B cell (primary cell): ENCODE measurements at regions not wholly inside any gene's neighbourhood (a gene's known extent, or its start where the extent isn't known, plus 50 kb on each side); places are given as distances from the start of the nearest gene placed in this dataset.

Source experiments
- ATAC-seq: fragments of 200-7000 bp; cut with Tn5 transposase; one replicate; pipeline ENCODE4 v1.10.0; 2021; ENCODE audit warnings: low read depth, mild to moderate bottlenecking, moderate number of reproducible peaks, moderate library complexity
- CTCF ChIA-PET: fragments of 350-600 bp; sonication (Branson Sonifier 250); formaldehyde crosslinking; loops from one replicate; lab custom pipeline; 2021; ENCODE audit warnings: antibody characterized with exemption, inconsistent platforms; lab: Charles Lee
- POLR2A ChIA-PET: fragments of 350-600 bp; sonication (Branson Sonifier 250); formaldehyde crosslinking; loops from one replicate; lab custom pipeline; 2021; ENCODE audit warnings: antibody characterized with exemption; lab: Charles Lee
- DNase-seq: peaks from one replicate; pipeline ENCODE4 v3.0.0; 2013
- H2AFZ ChIP-seq: 2 replicates; pipeline ENCODE4 v1.6.1; 2012; ENCODE audit warnings: mild to moderate bottlenecking, low read depth, low read length; ENCODE audit not compliant: insufficient read depth, poor library complexity, severe bottlenecking
- H3K27ac ChIP-seq, 2 donors: 1 replicate in 1 of 2; 2 replicates in 1 of 2; pipeline ENCODE4 v1.5.1; 2012 to 2013; ENCODE audit warnings: low read length in 2 of 2, mild to moderate bottlenecking in 2 of 2, moderate library complexity in 1 of 2
- H3K27me3 ChIP-seq, 4 experiments: fragments of 200-600 bp in 1 of 4; sonication (generic) in 1 of 4; replicated peaks in 1 of 4; 1 replicate in 2 of 4; 2 replicates in 2 of 4; pipeline versions ENCODE4 v1.6.1 to v1.7.0; 2013 to 2016; ENCODE audit warnings: low read length in 3 of 4, mild to moderate bottlenecking in 2 of 4, mixed read lengths in 1 of 4, moderate library complexity in 1 of 4; ENCODE audit not compliant: insufficient read depth in 4 of 4, control insufficient read depth in 3 of 4; ENCODE audit errors: control extremely low read depth in 1 of 4
- H3K36me3 ChIP-seq, 2 experiments: replicated peaks in 1 of 2; 1 replicate in 1 of 2; 2 replicates in 1 of 2; pipeline versions ENCODE4 v1.6.1 to v1.7.1; 2013; ENCODE audit warnings: low read length in 1 of 2; ENCODE audit not compliant: insufficient read depth in 2 of 2, control insufficient read depth in 1 of 2; ENCODE audit errors: control extremely low read depth in 1 of 2, extremely low read depth in 1 of 2
- H3K4me1 ChIP-seq, 2 donors: fragments of 200-600 bp in 1 of 2; sonication (generic) in 1 of 2; 1 replicate in 1 of 2; 2 replicates in 1 of 2; pipeline versions ENCODE4 v1.5.1 to v1.6.1; 2013 to 2017; ENCODE audit warnings: low read length in 2 of 2; ENCODE audit not compliant: control insufficient read depth in 2 of 2, insufficient read depth in 2 of 2
- H3K4me2 ChIP-seq: replicated peaks from 2 replicates; pipeline ENCODE3; 2012; ENCODE audit warnings: mild to moderate bottlenecking, low read depth, low read length; ENCODE audit not compliant: poor library complexity, severe bottlenecking
- H3K4me3 ChIP-seq, 5 experiments: fragments of 200-600 bp in 1 of 5; sonication (generic) in 1 of 5; 1 replicate in 3 of 5; 2 replicates in 2 of 5; pipeline versions ENCODE4 v1.5.1 to v1.7.0; 2011 to 2016; ENCODE audit warnings: low read length in 4 of 5, mild to moderate bottlenecking in 4 of 5, low read depth in 2 of 5, control low read depth in 1 of 5, moderate library complexity in 1 of 5; ENCODE audit not compliant: insufficient read depth in 1 of 5; ENCODE audit errors: control extremely low read depth in 1 of 5, extremely low read depth in 1 of 5
- H3K79me2 ChIP-seq: fragments of 200-600 bp; sonication (generic); one replicate; pipeline ENCODE4 v1.6.0; 2016; ENCODE audit warnings: low read length; ENCODE audit not compliant: control insufficient read depth, insufficient read depth
- H3K9ac ChIP-seq: fragments of 200-600 bp; sonication (generic); 2 replicates; pipeline ENCODE4 v1.6.1; 2017; ENCODE audit warnings: mild to moderate bottlenecking, low read length, moderate library complexity
- H3K9me3 ChIP-seq, 3 donors: one replicate each; pipeline versions ENCODE4 v1.6.1 to v1.7.1; 2013; ENCODE audit warnings: low read length in 2 of 3; ENCODE audit not compliant: control insufficient read depth in 2 of 3, insufficient read depth in 1 of 3; ENCODE audit errors: control extremely low read depth in 1 of 3
- H4K20me1 ChIP-seq: 2 replicates; pipeline ENCODE4 v1.6.0; 2012; ENCODE audit warnings: mild to moderate bottlenecking, low read length; ENCODE audit not compliant: insufficient read depth, control insufficient read depth, poor library complexity, severe bottlenecking
- H3K27ac Mint-ChIP-seq: one replicate; pipeline ENCODE4 v1.8.0; 2021; ENCODE audit warnings: mixed read lengths
- H3K27me3 Mint-ChIP-seq: one replicate; pipeline ENCODE4 v1.8.0; 2021; ENCODE audit warnings: mixed read lengths
- H3K4me1 Mint-ChIP-seq: one replicate; pipeline ENCODE4 v1.8.0; 2021; ENCODE audit warnings: mixed read lengths
- H3K4me3 Mint-ChIP-seq: one replicate; pipeline ENCODE4 v1.8.0; 2021; ENCODE audit warnings: mixed read lengths
- H3K9me3 Mint-ChIP-seq: one replicate; pipeline ENCODE4 v1.8.0; 2022; ENCODE audit warnings: mixed read lengths; ENCODE audit not compliant: insufficient read depth
- EZH2 ChIP-seq: IDR thresholded peaks from 2 replicates; pipeline ENCODE4 v1.6.1; 2012; ENCODE audit warnings: borderline replicate concordance, low read depth, mild to moderate bottlenecking, moderate library complexity, low read length; ENCODE audit not compliant: insufficient read depth, poor library complexity, severe bottlenecking
- WGBS: methylation state at CpG from one replicate; pipeline ENCODE4 v1.1.5; 2013; ENCODE audit warnings: missing lambda C conversion rate; ENCODE audit not compliant: insufficient coverage; 5-methylcytosine and 5-hydroxymethylcytosine counted together
- intact Hi-C: fragments of 100-400 bp; cut with micrococcal nuclease; formaldehyde crosslinking; loops from one replicate; pipeline ENCODE4 v1.10.0; 2022
- TF ChIP-seq, protein P1 (sequence below): fragments of 200-600 bp; IDR thresholded peaks from one replicate; pipeline ENCODE4 v1.8.0; 2022; ENCODE audit warnings: antibody characterized with exemption, mild to moderate bottlenecking

DNA sequence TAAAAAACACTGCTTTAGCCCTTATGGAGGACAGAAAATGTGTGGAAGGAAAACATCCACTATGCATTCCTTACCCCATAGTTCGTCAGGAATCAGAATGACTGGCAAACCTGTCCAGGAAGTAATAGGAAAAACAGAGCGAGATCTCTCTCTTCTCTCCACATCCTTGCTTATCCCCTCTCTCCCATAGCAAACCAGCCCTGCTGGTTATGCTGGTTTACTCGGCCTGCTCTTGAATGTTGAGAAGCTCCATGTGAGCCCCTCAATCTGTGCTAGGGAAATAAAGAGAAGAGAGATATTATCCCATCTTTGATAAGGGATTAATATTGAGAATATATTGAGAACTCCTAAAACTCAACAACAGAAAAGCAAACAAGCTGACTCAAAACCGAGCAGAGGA, 402.8 kb upstream of the RBFOX1 start:
- Histone ChIP-seq H3K4me3 (no peak overlapping the region), H3K79me2 (no peaks in the 10 kb centered on the region), H3K4me2 (no peak overlapping the region), H3K4me1 (no peaks in the 10 kb centered on the region), H2AFZ (no peak overlapping the region), H3K9me3 (peaks cover 0 to 21% (median 0%) of the 10 kb centered on the region in 3 donors), H4K20me1 (no peaks in the 10 kb centered on the region), H3K36me3 (no peaks in the 10 kb centered on the region), H3K9ac (no peak overlapping the region), H3K27ac (no peak overlapping the region), H3K27me3 (no peaks in the 10 kb centered on the region)
- Mint-ChIP-seq H3K4me1 (no peaks in the 10 kb centered on the region), H3K27ac (no peak overlapping the region), H3K4me3 (no peak overlapping the region), H3K27me3 (no peaks in the 10 kb centered on the region), H3K9me3 (peaks cover 2% of the 10 kb centered on the region)
- ChIA-PET POLR2A (no interaction called here), CTCF (no interaction called here)
- TF ChIP-seq EZH2: no peak
- TF ChIP-seq, protein P1, sequence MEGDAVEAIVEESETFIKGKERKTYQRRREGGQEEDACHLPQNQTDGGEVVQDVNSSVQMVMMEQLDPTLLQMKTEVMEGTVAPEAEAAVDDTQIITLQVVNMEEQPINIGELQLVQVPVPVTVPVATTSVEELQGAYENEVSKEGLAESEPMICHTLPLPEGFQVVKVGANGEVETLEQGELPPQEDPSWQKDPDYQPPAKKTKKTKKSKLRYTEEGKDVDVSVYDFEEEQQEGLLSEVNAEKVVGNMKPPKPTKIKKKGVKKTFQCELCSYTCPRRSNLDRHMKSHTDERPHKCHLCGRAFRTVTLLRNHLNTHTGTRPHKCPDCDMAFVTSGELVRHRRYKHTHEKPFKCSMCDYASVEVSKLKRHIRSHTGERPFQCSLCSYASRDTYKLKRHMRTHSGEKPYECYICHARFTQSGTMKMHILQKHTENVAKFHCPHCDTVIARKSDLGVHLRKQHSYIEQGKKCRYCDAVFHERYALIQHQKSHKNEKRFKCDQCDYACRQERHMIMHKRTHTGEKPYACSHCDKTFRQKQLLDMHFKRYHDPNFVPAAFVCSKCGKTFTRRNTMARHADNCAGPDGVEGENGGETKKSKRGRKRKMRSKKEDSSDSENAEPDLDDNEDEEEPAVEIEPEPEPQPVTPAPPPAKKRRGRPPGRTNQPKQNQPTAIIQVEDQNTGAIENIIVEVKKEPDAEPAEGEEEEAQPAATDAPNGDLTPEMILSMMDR: no peak
- DNase-seq (no peak), ATAC-seq (no peak)
- intact Hi-C loops: no loop called here
- 93% methylated on average over 3 of the region's 4 CpGs for WGBS

DNA sequence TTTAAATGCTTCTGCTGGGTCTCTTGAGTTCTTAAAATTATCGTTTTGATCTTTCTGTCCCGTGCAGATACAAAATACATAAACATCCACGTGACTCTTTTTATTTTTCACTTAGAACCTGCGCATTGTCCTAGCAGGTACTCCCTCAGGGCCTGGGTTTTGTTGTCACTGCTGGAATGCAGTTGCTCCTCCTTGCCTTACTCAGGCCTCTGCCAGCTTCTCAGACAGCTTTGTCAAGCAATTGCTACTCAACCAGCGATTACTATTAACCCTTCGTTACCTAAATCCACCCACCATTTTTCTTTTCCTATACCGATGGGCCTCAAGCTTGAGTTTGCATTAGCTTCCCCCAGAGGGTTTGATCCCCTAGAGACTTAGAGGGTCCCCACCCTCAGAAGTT, 405.9 kb upstream of the RBFOX1 start:
- Histone ChIP-seq H2AFZ (no peak overlapping the region), H3K27me3 (no peaks in the 10 kb centered on the region), H3K9ac (no peak overlapping the region), H3K4me2 (no peak overlapping the region), H3K36me3 (no peaks in the 10 kb centered on the region), H3K27ac (no peak overlapping the region), H3K4me1 (no peaks in the 10 kb centered on the region), H4K20me1 (no peaks in the 10 kb centered on the region), H3K9me3 (peaks cover 0 to 19% (median 0%) of the 10 kb centered on the region in 3 donors), H3K4me3 (no peak overlapping the region), H3K79me2 (no peaks in the 10 kb centered on the region)
- no peak overlapping the region for H3K27ac Mint-ChIP-seq
- WGBS: 75% methylated on average over 6 of the region's 7 CpGs
- H3K4me1 Mint-ChIP-seq: no peaks in the 10 kb centered on the region
- H3K9me3 Mint-ChIP-seq: no peaks in the 10 kb centered on the region
- no peak overlapping the region for H3K4me3 Mint-ChIP-seq
- TF ChIP-seq EZH2: no peak
- TF ChIP-seq, protein P1: no peak
- intact Hi-C loops: no loop called here
- CTCF ChIA-PET: no interaction called here
- DNase-seq: no peak
- ATAC-seq: no peak
- no peaks in the 10 kb centered on the region for H3K27me3 Mint-ChIP-seq
- POLR2A ChIA-PET: no interaction called here
